ENCODE measurements at regions not wholly inside any gene's neighbourhood (a gene's known extent, or its start where the extent isn't known, plus 50 kb on each side); places are given as distances from the start of the nearest gene placed in this dataset.

- no peak overlapping the region for H3K4me3 Mint-ChIP-seq (ENCODE audit: unreplicated experiment)
- peaks cover 9% of the 10 kb centered on the region for H3K4me1 Mint-ChIP-seq (ENCODE audit: unreplicated experiment)
- peaks cover 4% of the 10 kb centered on the region for H3K9me3 Mint-ChIP-seq (ENCODE audit: unreplicated experiment)
- no peak overlapping the region for H3K27ac Mint-ChIP-seq (ENCODE audit: unreplicated experiment)
- no peaks in the 10 kb centered on the region for H3K27me3 Mint-ChIP-seq (ENCODE audit: unreplicated experiment)
- no peak for DNase-seq (ENCODE audit: extremely low spot score, unreplicated experiment)
- no peak for TF ChIP-seq CTCF (IDR thresholded peaks at IDR 0.05)
- no peaks in the 10 kb centered on the region for H3K36me3 Mint-ChIP-seq (ENCODE audit: unreplicated experiment)
Measured at GRCh38 chr4:138650929-138651448, 364.6 kb upstream of the NOCT start.

- H3K4me1 Mint-ChIP-seq (ENCODE audit: unreplicated experiment), result peaks cover 14% of the 10 kb centered on the region
- no peaks in the 10 kb centered on the region for H3K36me3 Mint-ChIP-seq (ENCODE audit: unreplicated experiment)
- no peak for DNase-seq (ENCODE audit: extremely low spot score, unreplicated experiment)
- no peaks in the 10 kb centered on the region for H3K27me3 Mint-ChIP-seq (ENCODE audit: unreplicated experiment)
- H3K27ac Mint-ChIP-seq (ENCODE audit: unreplicated experiment), result no peak overlapping the region
- no peak overlapping the region for H3K4me3 Mint-ChIP-seq (ENCODE audit: unreplicated experiment)
- TF ChIP-seq CTCF (IDR thresholded peaks at IDR 0.05), result no peak
- H3K9me3 Mint-ChIP-seq (ENCODE audit: unreplicated experiment), result peaks cover 4% of the 10 kb centered on the region
Measured at GRCh38 chr4:138650495-138650894, 365.1 kb upstream of the NOCT start.

GRCh38 chr4:138647433-138647832 is 368.1 kb upstream of the NOCT start:
- Mint-ChIP-seq H3K27ac (ENCODE audit: unreplicated experiment) (no peak overlapping the region), H3K27me3 (ENCODE audit: unreplicated experiment) (no peaks in the 10 kb centered on the region), H3K4me3 (ENCODE audit: unreplicated experiment) (no peak overlapping the region), H3K9me3 (ENCODE audit: unreplicated experiment) (peaks cover 4% of the 10 kb centered on the region), H3K4me1 (ENCODE audit: unreplicated experiment) (peaks cover 26% of the 10 kb centered on the region), H3K36me3 (ENCODE audit: unreplicated experiment) (no peaks in the 10 kb centered on the region)
- no peak for DNase-seq (ENCODE audit: extremely low spot score, unreplicated experiment)
- no peak for TF ChIP-seq CTCF (IDR thresholded peaks at IDR 0.05)

- Mint-ChIP-seq H3K27me3 (ENCODE audit: unreplicated experiment) (no peaks in the 10 kb centered on the region), H3K4me3 (ENCODE audit: unreplicated experiment) (no peak overlapping the region), H3K9me3 (ENCODE audit: unreplicated experiment) (no peaks in the 10 kb centered on the region), H3K4me1 (ENCODE audit: unreplicated experiment) (peaks cover 26% of the 10 kb centered on the region), H3K27ac (ENCODE audit: unreplicated experiment) (no peak overlapping the region), H3K36me3 (ENCODE audit: unreplicated experiment) (no peaks in the 10 kb centered on the region)
- no peak for TF ChIP-seq CTCF (IDR thresholded peaks at IDR 0.05)
- no peak for DNase-seq (ENCODE audit: extremely low spot score, unreplicated experiment)
Measured at GRCh38 chr4:138646383-138646782, 369.2 kb upstream of the NOCT start.

GRCh38 chr4:138645289-138645688 is 370.3 kb upstream of the NOCT start:
- no peak for DNase-seq (ENCODE audit: extremely low spot score, unreplicated experiment)
- no peaks in the 10 kb centered on the region for H3K9me3 Mint-ChIP-seq (ENCODE audit: unreplicated experiment)
- no peaks in the 10 kb centered on the region for H3K36me3 Mint-ChIP-seq (ENCODE audit: unreplicated experiment)
- peaks cover 26% of the 10 kb centered on the region for H3K4me1 Mint-ChIP-seq (ENCODE audit: unreplicated experiment)
- H3K4me3 Mint-ChIP-seq (ENCODE audit: unreplicated experiment), result no peak overlapping the region
- no peak for TF ChIP-seq CTCF (IDR thresholded peaks at IDR 0.05)
- H3K27ac Mint-ChIP-seq (ENCODE audit: unreplicated experiment), result no peak overlapping the region
- H3K27me3 Mint-ChIP-seq (ENCODE audit: unreplicated experiment), result no peaks in the 10 kb centered on the region
